T-helper 1 cell (primary cell): ENCODE measurements at regions not wholly inside any gene's neighbourhood (a gene's known extent, or its start where the extent isn't known, plus 50 kb on each side); places are given as distances from the start of the nearest gene placed in this dataset.
A peak's percentile ranks its signal among the peaks of the same experiment; 100 is the strongest.

Experiments used
- DNase-seq, 5 donors: peaks; one replicate each; pipeline ENCODE4 v3.0.0-alpha.2; 2012 to 2020

DNA sequence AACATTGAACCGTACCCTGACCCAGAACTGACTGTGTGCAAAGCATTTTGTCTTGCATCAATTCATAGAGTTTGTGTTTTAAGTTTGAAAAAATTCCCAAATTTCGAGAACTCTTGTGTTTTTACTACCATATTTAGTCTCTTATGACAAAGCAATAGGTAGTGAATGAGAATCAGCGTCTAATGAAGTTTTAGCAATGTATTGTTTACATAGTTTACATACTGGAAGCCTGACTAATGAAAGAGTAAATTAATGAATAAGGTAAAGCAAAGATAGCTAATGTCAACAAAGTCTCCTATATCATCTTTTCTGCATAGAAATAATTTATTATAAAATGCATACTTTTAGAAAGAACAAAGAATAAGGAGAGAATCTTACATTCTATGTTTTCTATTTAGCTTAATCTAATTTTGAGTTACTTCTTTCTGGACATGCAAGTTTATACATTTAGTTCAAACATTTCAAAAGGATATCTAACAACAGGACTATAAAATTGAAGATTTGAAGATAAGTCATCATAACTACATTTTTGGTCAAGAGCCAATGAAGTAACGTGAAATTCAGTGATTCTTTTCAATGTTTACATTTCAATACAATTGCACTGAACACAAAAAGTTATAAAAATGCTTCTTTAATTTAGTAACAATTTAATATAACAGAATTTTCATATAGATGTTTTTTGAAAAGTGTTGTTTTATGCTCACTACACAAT lies 1943.7 kb downstream of the NCAM2 start:
- DNase-seq = no peak

DNA sequence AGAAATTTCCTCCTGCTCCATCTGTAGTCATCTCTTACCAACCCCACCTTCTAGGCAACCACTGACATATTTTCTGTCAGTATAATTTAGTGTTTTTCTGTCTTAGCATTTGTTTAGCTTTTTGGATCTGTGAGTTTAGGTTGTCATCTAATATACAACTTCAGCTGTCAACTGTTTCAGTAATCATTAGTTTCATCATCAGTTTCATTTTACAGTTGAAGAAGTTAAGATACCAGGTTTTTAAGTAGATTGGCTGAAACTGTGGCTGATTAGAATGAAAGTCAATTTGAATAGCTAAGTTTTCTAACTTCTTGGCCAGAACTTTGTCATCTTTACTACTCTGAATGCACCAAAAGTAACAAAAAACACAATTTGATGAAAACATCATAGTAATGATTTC lies 1957.3 kb downstream of the NCAM2 start:
- no peak for DNase-seq

- no peak for DNase-seq
These were observed 1963.0 kb downstream of the NCAM2 start for GRCh38 chr21:22961258-22961657.

- DNase-seq = no peak
These were observed 1967.4 kb downstream of the NCAM2 start for GRCh38 chr21:22965455-22966135.

GRCh38 chr21:22981819-22982218 lies 1983.6 kb downstream of the NCAM2 start:
- DNase-seq = no peak

- no peak for DNase-seq
These were observed 1994.9 kb downstream of the NCAM2 start for GRCh38 chr21:22993144-22993543.

- no peak for DNase-seq
These were observed 1995.8 kb downstream of the NCAM2 start for GRCh38 chr21:22993822-22994574.

GRCh38 chr21:23003951-23004350 lies 2005.7 kb downstream of the NCAM2 start:
- no peak for DNase-seq

DNA sequence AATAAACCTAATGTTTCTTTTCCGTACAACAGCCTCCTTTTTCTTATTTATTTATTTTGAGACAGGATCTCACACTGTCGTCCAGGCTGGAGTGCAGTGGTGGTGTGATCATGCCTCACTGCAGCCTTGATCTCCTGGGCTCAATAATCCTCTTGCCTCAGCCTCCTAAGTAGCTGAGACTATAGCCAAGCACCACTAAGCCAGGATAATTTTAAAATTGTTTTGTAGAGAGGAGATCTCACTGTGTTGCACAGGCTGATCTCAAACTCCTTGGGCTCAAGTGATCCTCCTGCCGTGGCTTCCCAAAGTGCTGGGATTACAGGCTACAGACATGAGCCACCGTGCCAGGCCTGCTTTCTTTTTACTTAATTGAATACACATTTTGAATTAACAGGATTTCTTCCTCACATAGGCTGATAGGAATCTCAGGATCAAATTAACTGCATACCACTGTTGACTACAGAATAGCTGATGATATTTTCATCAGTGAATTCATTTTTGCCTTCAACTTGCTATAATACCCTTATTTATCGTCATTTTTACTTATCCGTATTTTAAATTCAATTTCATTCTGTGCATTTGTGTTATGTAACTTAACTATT lies 2010.5 kb downstream of the NCAM2 start:
- DNase-seq = no peak

GRCh38 chr21:23009360-23009759 lies 2011.2 kb downstream of the NCAM2 start:
- no peak for DNase-seq

DNA sequence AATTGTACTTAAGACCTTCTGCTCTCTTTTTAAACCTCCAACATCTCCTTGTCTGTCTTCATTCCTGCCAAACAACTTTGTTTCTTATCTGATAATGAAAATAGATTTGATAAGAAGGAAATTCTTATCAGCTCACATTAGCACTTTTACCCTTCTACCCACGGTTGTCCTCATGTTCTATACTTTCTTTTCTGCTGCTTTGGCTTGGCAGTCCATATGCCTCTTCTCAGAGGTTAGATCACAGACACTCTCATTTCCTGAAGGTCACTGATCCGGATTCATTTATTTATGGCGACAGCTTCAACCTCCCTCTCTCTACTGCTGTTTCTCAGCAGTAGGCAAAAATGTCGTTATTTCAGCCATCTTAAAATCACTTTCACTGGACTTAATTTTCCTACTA lies 2015.8 kb downstream of the NCAM2 start:
- DNase-seq = no peak

DNA sequence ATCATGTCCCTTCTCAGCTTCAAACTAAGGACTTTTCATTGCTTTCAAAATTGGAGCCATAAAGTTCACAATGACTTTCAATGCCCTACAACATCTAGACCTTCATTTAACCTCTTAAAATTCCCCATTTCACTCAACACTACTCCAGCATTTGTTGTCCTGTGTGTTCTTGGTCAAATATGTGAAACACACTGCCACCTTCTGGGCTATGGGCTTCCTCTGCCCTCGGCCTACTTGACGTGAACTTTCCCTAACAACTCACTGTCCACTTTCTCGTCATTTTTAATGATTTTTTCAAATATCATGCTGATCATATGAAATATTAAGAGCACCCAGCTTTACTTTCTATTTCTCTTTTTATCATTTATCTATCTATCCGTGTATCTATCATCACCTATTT lies 2018.4 kb downstream of the NCAM2 start:
- DNase-seq = no peak

DNA sequence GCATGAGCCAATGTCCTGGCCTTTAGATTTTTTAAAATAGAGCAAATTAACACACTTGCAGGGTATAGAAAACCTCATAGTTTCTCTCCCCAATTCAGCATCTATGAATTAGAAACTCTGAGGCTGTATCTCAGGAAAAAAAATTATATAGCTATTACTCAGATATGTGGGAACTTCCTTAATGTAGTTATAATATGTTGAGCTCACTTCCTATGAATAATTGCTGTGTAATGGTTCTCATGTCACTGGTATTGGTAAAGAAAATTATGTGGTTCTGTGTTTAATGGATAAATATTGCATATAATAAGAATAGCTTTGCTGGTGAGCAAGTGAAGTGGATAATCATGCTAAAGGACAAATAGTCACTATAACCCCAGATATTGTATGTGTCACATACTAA lies 2019.8 kb downstream of the NCAM2 start:
- DNase-seq = no peak

DNA sequence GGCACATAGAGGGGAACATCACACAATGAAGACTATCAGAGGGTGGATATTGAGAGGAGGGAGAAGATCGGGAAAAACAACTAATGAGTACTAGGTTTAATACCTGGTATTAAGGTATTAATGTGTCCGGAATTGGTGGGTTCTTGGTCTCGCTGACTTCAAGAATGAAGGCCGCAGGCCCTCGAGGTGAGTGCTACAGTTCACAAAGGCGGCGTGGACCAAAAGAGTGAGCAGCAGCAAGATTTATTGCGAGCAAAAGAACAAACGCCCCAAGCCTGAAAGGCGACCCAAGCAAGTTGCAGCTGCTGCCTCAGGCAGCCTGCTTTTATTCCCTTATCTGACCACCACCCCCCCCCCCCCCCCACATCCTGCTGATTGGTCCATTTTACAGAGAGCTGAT lies 2022.8 kb downstream of the NCAM2 start:
- no peak for DNase-seq

GRCh38 chr21:23021481-23021880 lies 2023.3 kb downstream of the NCAM2 start:
- DNase-seq = peak in 1 of 5 donors; percentile 5

GRCh38 chr21:23026878-23027277 lies 2028.7 kb downstream of the NCAM2 start:
- DNase-seq = no peak

DNA sequence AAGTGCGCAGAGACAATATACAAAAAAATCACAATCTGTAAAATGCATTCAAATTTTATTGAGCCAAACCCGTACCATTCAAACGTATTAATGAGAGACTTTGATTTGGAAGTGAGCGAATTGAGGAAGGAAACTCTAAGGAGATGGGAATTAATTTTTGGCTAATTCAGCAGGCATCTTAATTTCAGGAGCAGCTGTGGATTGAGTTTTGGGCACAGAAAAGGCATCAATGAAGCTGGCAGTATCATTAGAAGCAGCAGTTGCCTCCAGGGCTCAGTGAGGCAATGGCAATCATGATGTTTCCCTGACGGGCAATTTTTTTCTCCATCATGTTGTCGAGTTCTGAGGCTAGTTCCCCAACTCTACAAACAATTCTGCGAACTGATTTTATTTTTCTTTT lies 2041.6 kb downstream of the NCAM2 start:
- no peak for DNase-seq

- no peak for DNase-seq
These were observed 2047.7 kb downstream of the NCAM2 start for GRCh38 chr21:23045955-23046354.

DNA sequence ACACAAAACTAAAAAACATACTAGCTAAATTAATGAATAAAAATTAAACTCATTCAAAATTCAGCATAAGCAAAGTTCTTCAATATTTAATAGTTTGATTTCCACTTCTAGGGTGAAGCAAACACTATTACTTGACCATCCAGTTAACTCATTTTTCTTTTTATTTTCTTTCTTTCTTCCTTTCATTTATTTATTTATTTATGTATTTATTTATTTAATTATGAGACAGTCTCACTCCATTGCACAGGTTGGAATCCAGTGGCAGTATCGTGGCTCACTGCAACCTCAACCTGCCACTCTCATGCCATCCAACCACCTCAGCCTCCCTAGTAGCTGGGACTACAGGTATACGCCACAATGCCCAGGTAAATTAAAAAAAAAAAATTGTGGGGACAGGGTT lies 2069.5 kb downstream of the NCAM2 start:
- no peak for DNase-seq

- no peak for DNase-seq
These were observed 2085.0 kb downstream of the NCAM2 start for GRCh38 chr21:23083242-23083641.

- DNase-seq = no peak
These were observed 2095.1 kb downstream of the NCAM2 start for GRCh38 chr21:23093259-23093658.

GRCh38 chr21:23099185-23099584 lies 2101.0 kb downstream of the NCAM2 start:
- DNase-seq = no peak

GRCh38 chr21:23101111-23101510 lies 2102.9 kb downstream of the NCAM2 start:
- peak in 1 of 5 donors; percentile 1 for DNase-seq
